Stimulated activated CD4-positive, alpha-beta T cell treated with anti-CD3 and anti-CD28 coated beads, Interleukin-2, amount 100 ng/mL, for 48 hours (primary cell): ENCODE measurements at regions not wholly inside any gene's neighbourhood (a gene's known extent, or its start where the extent isn't known, plus 50 kb on each side); places are given as distances from the start of the nearest gene placed in this dataset.
"Not testable (repeated sequence)": the region's sequence is repeated elsewhere in the genome, so short reads cannot be mapped to it uniquely, and the experiment has no call there.

ENCODE experiments used
- DNase-seq, 2 donors: peaks; one replicate each; pipeline ENCODE4 v3.0.0-alpha.2; 2020

- not testable (repeated sequence) for DNase-seq
Observed at GRCh38 chr2:111432423-111432822, 311.7 kb downstream of the BCL2L11 start.

DNA sequence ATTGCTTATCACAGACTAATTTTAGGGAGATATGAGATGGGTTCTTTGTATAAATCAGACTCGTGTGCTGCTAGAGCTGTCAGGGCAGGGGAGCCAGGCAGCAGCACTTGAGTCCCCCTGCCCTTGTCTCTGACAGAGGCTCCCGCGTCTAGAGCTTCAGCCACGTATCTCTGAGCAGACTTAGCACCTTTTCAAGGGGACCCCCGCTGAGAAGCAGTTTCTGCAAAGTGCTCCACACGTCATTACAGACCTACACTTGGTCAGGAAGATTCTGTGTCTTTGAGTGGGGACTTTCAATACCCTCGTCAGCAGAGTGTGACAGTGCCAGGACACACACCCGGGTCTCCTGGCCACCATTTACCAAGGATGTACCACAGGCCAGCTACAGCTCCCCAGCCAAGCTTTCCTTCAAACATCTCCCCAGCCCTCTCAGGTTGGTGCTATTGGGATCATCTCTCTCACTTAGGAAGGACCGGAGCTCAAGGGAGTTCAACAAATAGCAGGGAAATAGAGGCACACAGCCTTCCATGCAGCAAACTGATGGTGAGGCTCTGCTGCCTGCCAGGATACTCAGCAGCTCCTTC, 312.3 kb downstream of the BCL2L11 start:
- DNase-seq, result not testable (repeated sequence)

DNA sequence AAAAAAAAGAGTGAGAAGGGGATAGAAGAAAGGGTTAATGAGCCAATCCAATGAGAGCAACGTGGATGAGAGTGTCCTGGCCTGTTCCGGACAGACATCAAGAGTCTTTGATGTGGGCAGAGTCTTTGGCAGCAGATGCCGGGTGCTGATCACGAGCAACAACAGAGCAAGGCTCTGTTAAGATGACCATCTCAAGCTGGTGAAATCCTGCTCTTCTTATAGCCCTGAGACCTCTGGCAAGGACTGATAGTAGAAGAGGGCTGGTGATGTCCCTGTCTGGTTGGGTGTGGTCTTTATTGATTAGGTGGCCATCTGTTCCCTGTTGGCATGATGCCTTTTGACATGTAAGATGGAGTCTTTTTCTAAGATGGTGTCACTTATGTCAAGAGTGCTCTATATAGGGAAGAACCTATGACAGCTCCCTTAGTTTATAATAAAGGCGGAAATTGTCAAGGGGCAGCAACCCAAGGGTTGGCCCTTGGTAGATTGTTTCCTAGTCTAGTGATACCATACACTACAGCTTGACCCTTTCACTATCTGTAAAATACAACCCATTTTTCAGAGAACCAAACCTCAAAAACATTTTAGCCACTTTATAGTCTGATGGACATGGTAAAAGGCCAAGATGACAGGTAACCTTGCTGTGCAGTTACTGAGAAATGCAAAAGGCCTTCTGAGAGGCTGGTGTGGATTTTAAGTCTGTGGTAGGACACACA, 313.3 kb downstream of the BCL2L11 start:
- DNase-seq, result not testable (repeated sequence)

DNA sequence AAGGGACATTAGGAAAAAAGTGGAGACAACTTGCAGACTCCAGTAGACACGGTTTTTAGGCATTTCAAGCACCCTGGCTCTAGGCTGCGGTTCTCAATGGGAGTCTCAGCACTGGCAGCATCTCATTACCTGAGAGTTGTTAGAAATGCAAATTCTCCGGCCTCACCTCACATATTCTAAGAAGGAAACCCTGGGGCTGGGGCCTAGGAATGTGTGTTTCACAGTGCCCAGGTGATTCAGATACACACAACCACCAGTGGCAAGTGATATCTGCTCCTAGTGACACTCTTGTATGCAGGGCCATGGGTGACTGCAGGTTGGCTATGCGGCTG, 313.9 kb downstream of the BCL2L11 start:
- DNase-seq, result not testable (repeated sequence)

- DNase-seq, result not testable (repeated sequence)
Observed at GRCh38 chr2:111435553-111436310, 315.0 kb downstream of the BCL2L11 start.

GRCh38 chr2:111436411-111436810, 315.7 kb downstream of the BCL2L11 start:
- not testable (repeated sequence) for DNase-seq

DNA sequence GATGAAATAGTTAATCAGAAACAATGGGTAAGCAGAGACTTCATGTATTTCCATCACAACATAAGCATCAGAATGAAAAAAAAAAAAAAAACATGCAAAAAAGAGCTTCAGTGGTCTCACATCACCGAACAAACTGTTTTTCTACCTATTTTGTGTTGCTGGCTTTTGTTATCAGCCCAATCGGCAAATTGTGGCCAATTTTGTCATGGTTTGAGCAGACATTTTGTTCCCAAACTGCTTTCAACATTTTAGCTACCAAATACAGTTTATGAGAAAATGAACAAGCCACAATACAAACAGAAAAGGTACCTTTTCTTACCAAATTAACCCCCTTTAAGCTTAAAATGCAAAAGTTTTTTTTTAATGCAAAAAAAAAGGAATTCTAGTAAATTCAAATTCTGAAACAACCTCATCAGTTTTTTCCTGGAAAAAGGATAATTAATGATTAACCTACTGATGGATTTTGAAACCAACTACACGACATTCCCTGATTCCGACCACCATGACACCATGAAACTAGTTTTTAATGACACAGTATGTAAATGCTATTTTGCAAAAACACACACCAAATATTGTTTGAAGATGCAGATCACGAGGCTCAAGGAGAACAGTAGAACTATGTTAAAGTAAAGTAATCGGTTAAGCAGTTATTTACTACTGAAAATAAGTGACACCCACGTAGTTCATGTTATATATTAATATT, 316.7 kb downstream of the BCL2L11 start:
- DNase-seq, result not testable (repeated sequence)

GRCh38 chr2:111438161-111438560, 317.4 kb downstream of the BCL2L11 start:
- not testable (repeated sequence) for DNase-seq

DNA sequence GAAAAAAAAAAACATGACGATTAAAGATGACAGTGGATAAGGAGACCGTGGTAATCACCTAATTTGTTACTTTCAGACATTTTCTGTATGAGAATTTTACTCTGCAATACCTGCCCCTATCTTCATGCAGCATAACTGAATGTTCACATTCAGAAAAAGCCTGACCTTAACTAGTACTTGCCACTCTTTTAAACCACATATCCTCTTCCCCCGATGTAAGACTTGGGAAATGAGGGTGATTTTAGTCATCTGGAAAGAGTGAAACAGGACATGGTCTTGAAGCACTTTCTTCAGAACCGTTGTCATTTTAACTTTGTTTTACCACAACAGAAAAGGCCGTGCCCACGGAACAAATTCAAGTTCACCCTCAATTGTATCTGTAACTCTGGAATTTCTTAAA, 318.5 kb downstream of the BCL2L11 start:
- DNase-seq, result not testable (repeated sequence)

GRCh38 chr2:111441614-111442013, 320.9 kb downstream of the BCL2L11 start:
- not testable (repeated sequence) for DNase-seq

DNA sequence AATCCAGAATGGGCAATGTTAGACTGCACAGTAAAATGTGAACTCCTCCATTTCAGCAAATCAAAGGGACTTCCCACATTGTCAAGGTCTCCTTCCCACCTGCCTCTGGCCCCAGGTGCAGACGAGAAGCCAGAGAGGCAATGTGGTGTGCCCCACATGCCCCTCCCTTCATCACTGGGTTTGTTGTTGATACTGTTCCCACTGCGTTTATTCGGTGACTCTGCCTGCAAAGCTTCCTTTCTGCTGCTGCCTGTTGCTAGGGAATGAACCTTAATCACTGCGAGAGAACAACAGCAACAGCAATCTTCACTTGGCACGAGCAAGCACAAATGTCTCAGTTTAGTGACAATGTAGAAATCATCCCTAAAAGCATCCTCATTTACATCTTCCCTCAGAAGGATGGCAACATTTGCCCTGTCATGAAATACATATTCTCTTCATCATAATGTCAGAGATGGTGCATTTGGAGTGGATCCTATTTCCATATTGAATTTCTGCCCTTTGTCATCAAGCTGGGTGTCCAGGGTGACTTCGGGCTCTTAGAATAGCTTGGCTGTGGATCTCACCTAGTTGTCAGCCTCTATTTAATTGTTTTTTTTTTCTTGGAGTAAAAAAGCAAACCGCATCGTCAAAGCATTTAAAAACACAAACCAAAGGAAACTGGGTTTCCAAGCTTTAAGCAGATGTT, 322.2 kb downstream of the BCL2L11 start:
- DNase-seq, result not testable (repeated sequence)

- not testable (repeated sequence) for DNase-seq
Observed at GRCh38 chr2:111444516-111444915, 323.8 kb downstream of the BCL2L11 start.

DNA sequence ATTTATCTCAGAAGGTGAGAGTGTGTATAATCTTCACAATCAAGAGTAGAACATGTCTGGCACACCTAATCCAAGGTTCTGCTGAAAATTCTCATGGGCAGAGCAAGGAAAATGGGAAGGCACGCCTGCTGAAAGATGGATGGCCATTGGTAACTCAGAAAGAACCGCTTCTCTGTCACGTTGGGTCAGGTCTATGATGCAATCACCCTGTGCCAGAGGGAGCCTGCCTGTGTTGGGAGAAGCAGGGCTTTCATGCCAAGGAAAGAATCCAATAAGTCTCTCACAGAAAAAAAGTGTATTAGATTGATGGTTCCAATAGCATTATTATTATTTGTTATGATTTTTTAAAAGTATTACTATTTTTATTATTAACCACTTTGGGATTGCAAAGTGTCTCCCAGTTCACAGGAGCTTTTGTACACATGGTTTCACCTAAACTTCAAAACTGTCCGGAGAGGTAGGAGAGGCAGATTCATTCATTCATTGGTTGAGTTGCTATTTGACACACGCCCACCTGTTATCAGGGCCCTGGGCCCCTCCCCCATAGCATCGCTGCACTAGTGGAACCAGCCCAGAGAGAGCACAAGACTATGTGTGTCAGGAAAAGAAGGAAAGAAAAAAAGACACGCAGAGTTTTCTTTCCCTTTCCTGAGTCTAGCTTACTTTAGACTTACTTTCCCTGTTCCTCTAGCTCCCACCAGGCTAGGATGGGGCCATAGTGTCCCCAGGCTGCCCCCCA, 324.6 kb downstream of the BCL2L11 start:
- DNase-seq, result not testable (repeated sequence)

GRCh38 chr2:111445941-111446340, 325.2 kb downstream of the BCL2L11 start:
- not testable (repeated sequence) for DNase-seq

GRCh38 chr2:111447482-111447881, 326.8 kb downstream of the BCL2L11 start:
- DNase-seq, result not testable (repeated sequence)

DNA sequence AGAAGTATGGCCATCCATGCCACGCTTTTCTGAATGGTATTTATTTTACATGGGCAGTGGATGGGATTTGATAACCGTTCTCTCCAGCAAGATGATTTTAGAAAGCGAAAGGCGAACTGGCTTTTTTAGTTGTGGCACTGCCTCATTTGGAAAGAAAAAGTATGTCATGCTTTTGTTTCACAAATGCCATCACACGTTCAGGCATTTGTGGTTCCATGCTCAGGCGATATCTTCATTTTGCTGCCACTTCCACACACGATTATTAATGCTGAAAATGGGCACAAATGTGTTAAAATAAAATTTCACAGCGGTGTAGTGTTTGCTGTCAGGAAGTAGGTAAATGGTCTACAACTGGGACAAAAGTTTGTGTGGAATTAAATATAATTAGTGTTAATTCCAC, 328.1 kb downstream of the BCL2L11 start:
- not testable (repeated sequence) for DNase-seq

DNA sequence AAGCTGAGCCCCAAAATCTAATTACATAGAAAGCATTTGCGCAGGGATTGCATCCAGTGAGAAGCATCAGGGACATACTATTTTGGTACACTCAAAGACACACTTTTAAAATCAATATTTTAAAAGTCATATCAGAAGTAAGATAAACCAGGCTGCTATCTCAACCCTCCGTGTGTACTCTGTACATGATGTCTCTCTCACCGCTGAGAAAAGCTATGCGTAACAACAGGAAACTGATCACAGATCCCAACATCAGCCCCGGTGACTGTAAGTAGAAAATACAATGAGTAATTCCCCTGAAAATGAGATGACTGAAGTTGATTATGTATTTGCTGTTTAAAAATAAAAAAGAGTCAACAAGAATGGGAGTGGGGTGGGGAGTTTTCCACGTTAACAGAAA, 329.8 kb downstream of the BCL2L11 start:
- not testable (repeated sequence) for DNase-seq

- not testable (repeated sequence) for DNase-seq
Observed at GRCh38 chr2:111451692-111452199, 331.0 kb downstream of the BCL2L11 start.

- peak in 1 of 2 donors; percentile 15 for DNase-seq
Observed at GRCh38 chr2:111452208-111452607, 331.5 kb downstream of the BCL2L11 start.

DNA sequence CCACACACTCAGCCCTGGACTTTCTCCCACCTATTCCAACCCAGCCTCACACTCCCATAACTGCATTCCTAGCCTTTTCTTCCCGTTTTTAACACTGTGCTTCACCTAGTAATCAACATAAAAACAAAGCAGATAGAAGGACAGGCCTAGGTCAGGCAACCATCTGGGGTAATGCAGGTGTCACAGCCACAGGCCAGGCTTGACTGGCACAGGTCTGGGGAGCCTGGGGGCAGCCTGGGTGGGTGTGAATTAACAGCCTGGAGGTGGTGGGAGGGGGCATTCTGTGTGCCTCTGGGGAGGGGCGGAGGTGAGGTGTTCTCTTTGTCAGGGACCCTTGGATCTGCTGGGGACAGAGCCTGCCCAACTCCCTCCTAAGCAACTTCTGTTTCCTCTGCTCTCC, 332.6 kb downstream of the BCL2L11 start:
- not testable (repeated sequence) for DNase-seq

DNA sequence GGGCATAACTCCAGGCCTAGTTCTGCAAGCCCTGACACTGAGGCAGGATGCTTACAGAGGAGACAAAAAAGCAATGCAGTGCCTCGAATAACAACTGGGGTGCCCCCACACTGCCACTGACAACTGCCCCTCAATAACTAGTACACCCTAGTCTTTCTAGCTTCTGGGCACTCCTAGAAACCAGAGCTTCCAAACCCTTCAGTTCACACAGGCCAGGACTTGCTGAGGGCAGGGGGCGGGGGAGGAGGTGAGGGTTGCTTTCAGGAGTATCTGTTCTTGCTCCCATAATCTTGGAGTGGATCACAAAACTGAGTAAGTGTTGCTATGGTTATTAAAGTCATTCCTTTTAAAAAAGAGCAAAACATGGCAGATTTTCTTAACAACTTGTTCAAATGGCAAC, 333.1 kb downstream of the BCL2L11 start:
- not testable (repeated sequence) for DNase-seq

DNA sequence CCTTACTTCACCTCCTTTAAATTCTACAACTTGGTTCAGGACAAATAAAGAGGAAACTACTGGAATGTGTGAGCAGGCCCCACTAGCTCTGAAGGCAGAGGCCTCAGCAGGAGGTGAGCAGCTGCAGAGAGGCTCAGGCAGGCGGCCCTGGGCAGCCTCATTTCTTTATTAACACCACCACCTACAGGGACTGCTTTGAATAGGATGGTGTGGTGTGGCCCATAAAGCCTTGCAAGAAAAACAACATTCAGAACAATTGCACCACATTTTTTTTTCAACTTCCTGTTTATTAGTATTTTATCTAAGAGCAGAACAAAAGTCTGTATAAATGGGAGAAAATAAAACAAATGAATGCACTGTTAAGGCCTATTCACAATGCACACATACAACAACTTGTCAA, 333.7 kb downstream of the BCL2L11 start:
- not testable (repeated sequence) for DNase-seq
